ENCODE measurements at regions not wholly inside any gene's neighbourhood (a gene's known extent, or its start where the extent isn't known, plus 50 kb on each side); places are given as distances from the start of the nearest gene placed in this dataset.

DNA sequence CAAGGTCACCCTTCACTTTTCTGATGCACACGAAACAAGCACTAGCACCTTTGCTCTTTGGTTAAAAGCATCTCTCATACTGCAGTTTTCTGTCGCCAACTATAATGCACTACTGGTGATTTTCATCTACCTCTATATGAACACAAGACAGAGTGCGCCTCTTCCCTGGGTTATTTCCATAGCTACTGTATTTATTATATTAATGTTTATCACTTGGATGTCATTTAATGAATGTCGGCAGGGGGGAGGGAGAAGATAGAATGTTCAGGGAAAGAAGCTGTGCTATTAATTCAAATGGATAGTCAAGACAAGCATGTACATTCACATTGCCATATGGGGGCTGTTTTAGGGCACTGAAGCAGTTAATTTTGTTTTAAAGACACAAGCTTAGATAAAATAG is 174.1 kb upstream of the SAMSN1 start:
- TF ChIP-seq KLF1 (tag by site-specific recombination; IDR thresholded peaks at IDR 0.05): no peak
- TF ChIP-seq ZNF302 (tag by site-specific recombination; IDR thresholded peaks at IDR 0.05; ENCODE audit: low read depth): no peak
- no peak for TF ChIP-seq ZNF830 (tag by site-specific recombination; IDR thresholded peaks at IDR 0.05; ENCODE audit: low read depth)
- TF ChIP-seq, protein P1, sequence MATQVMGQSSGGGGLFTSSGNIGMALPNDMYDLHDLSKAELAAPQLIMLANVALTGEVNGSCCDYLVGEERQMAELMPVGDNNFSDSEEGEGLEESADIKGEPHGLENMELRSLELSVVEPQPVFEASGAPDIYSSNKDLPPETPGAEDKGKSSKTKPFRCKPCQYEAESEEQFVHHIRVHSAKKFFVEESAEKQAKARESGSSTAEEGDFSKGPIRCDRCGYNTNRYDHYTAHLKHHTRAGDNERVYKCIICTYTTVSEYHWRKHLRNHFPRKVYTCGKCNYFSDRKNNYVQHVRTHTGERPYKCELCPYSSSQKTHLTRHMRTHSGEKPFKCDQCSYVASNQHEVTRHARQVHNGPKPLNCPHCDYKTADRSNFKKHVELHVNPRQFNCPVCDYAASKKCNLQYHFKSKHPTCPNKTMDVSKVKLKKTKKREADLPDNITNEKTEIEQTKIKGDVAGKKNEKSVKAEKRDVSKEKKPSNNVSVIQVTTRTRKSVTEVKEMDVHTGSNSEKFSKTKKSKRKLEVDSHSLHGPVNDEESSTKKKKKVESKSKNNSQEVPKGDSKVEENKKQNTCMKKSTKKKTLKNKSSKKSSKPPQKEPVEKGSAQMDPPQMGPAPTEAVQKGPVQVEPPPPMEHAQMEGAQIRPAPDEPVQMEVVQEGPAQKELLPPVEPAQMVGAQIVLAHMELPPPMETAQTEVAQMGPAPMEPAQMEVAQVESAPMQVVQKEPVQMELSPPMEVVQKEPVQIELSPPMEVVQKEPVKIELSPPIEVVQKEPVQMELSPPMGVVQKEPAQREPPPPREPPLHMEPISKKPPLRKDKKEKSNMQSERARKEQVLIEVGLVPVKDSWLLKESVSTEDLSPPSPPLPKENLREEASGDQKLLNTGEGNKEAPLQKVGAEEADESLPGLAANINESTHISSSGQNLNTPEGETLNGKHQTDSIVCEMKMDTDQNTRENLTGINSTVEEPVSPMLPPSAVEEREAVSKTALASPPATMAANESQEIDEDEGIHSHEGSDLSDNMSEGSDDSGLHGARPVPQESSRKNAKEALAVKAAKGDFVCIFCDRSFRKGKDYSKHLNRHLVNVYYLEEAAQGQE (tag by site-specific recombination; IDR thresholded peaks at IDR 0.05): no peak
- TF ChIP-seq ZBTB21 (tag by site-specific recombination; IDR thresholded peaks at IDR 0.05): no peak
- TF ChIP-seq, protein P2, sequence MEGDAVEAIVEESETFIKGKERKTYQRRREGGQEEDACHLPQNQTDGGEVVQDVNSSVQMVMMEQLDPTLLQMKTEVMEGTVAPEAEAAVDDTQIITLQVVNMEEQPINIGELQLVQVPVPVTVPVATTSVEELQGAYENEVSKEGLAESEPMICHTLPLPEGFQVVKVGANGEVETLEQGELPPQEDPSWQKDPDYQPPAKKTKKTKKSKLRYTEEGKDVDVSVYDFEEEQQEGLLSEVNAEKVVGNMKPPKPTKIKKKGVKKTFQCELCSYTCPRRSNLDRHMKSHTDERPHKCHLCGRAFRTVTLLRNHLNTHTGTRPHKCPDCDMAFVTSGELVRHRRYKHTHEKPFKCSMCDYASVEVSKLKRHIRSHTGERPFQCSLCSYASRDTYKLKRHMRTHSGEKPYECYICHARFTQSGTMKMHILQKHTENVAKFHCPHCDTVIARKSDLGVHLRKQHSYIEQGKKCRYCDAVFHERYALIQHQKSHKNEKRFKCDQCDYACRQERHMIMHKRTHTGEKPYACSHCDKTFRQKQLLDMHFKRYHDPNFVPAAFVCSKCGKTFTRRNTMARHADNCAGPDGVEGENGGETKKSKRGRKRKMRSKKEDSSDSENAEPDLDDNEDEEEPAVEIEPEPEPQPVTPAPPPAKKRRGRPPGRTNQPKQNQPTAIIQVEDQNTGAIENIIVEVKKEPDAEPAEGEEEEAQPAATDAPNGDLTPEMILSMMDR (tag by site-specific recombination; IDR thresholded peaks at IDR 0.05): no peak
